ENCODE measurements at regions not wholly inside any gene's neighbourhood (a gene's known extent, or its start where the extent isn't known, plus 50 kb on each side); places are given as distances from the start of the nearest gene placed in this dataset.

- peaks cover 16% of the 10 kb centered on the region for H3K27me3 ChIP-seq (ENCODE audit: insufficient read depth)
- no peaks in the 10 kb centered on the region for H3K9me3 ChIP-seq
- H3K9me2 ChIP-seq: no peaks in the 10 kb centered on the region
- H2AFZ ChIP-seq (ENCODE audit: low read depth): no peak overlapping the region
- no peak overlapping the region for H3K9ac ChIP-seq
- H3K27ac ChIP-seq (ENCODE audit: low read depth in 2 of 2, low read length in 1 of 2): no peak overlapping the region
- H3K4me3 ChIP-seq (ENCODE audit: low read depth in 2 of 2, low read length in 1 of 2): no peak overlapping the region
- H3K4me1 ChIP-seq (ENCODE audit: control insufficient read depth in 1 of 2, insufficient read depth in 2 of 2, low read depth in 1 of 2, low read length in 1 of 2): no peaks in the 10 kb centered on the region
- H3K4me2 ChIP-seq: no peak overlapping the region
- H3F3A ChIP-seq (replicated peaks; ENCODE audit: insufficient read depth): no peaks in the 10 kb centered on the region
- 5% methylated on average over 2 of the region's 2 CpGs for WGBS (ENCODE audit: low lambda C conversion rate)
- no peak for TF ChIP-seq SIN3A (IDR thresholded peaks at IDR 0.05; ENCODE audit: borderline replicate concordance, low read depth, low read length)
- TF ChIP-seq POLR2AphosphoS5 (IDR thresholded peaks at IDR 0.05; ENCODE audit: low read depth, low read length): no peak
- TF ChIP-seq MXI1 (IDR thresholded peaks at IDR 0.05; ENCODE audit: low read depth, low read length): no peak
- no peak for TF ChIP-seq MEF2A (IDR thresholded peaks at IDR 0.05; ENCODE audit: borderline replicate concordance, low read depth)
- no peak for TF ChIP-seq FOSL2 (IDR thresholded peaks at IDR 0.05; ENCODE audit: borderline replicate concordance, low read depth)
- TF ChIP-seq CHD2 (IDR thresholded peaks at IDR 0.05; ENCODE audit: low read length, partially characterized antibody): no peak
- TF ChIP-seq EP300 (IDR thresholded peaks at IDR 0.05; ENCODE audit: borderline replicate concordance in 1 of 2, low read depth in 1 of 2, low read length in 1 of 2): no peak
- TF ChIP-seq NRF1 (IDR thresholded peaks at IDR 0.05; ENCODE audit: low read depth, low read length): no peak
- TF ChIP-seq IRF3 (IDR thresholded peaks at IDR 0.05; ENCODE audit: low read depth, low read length): no peak
- TF ChIP-seq RCOR1 (IDR thresholded peaks at IDR 0.05; ENCODE audit: low read length): no peak
- no peak for TF ChIP-seq RXRA (IDR thresholded peaks at IDR 0.05; ENCODE audit: borderline replicate concordance, low read depth)
- TF ChIP-seq RAD21 (IDR thresholded peaks at IDR 0.05; ENCODE audit: low read length): no peak
- no peak for TF ChIP-seq TEAD4 (IDR thresholded peaks at IDR 0.05; ENCODE audit: borderline replicate concordance, insufficient read depth)
- no peak for TF ChIP-seq MAX (IDR thresholded peaks at IDR 0.05; ENCODE audit: low read depth)
- TF ChIP-seq ZBTB33 (IDR thresholded peaks at IDR 0.05; ENCODE audit: borderline replicate concordance, low read depth): no peak
- no peak for TF ChIP-seq EZH2phosphoT487 (IDR thresholded peaks at IDR 0.05; ENCODE audit: borderline replicate concordance, low read depth)
- TF ChIP-seq ELF1 (IDR thresholded peaks at IDR 0.05): no peak
- no peak for TF ChIP-seq NFIC (IDR thresholded peaks at IDR 0.05; ENCODE audit: borderline replicate concordance)
- TF ChIP-seq CTCF (IDR thresholded peaks at IDR 0.05): no peak
- no peak for TF ChIP-seq TAF1 (IDR thresholded peaks at IDR 0.05; ENCODE audit: borderline replicate concordance, low read depth, low read length)
- H3K36me3 ChIP-seq (replicated peaks in 1 of 2; ENCODE audit: control insufficient read depth in 1 of 2, insufficient read depth in 2 of 2, low read length in 1 of 2): peaks cover 0 to 4% of the 10 kb centered on the region in 2 experiments
- DNase-seq: no peak
- POLR2A ChIA-PET: no interaction called here
- no peaks in the 10 kb centered on the region for H4K20me1 ChIP-seq (ENCODE audit: insufficient read depth)
- H3K79me2 ChIP-seq (ENCODE audit: insufficient read depth): no peaks in the 10 kb centered on the region
- CTCF ChIA-PET: interaction anchor here (0.5 to 1.2 kb wide), 3 partner anchors 45 to 206 kb away, joined by 3 to 4 read pairs (median 4); no protein-coding TSS in a partner anchor
Observed at GRCh38 chr7:31398815-31399214, 58.3 kb upstream of the NEUROD6 start.

All from SK-N-SH (cell line).